WTC11 (cell line): ENCODE measurements at regions not wholly inside any gene's neighbourhood (a gene's known extent, or its start where the extent isn't known, plus 50 kb on each side); places are given as distances from the start of the nearest gene placed in this dataset.

Experiments
- ATAC-seq: fragments of 200-7000 bp; cut with Tn5 transposase; 2 replicates; pipeline ENCODE4 v1.10.0; 2021; ENCODE audit warnings: mild to moderate bottlenecking, moderate library complexity
- CTCF ChIA-PET: fragments of 300-600 bp; sonication (Branson Sonifier 250); formaldehyde crosslinking; loops from one replicate; lab custom pipeline; 2021; ENCODE audit warnings: antibody characterized with exemption; lab: Charles Lee
- POLR2A ChIA-PET: fragments of 350-600 bp; sonication (Branson Sonifier 250); formaldehyde crosslinking; loops from one replicate; lab custom pipeline; 2021; ENCODE audit warnings: antibody characterized with exemption; lab: Charles Lee
- DNase-seq: peaks from one replicate; pipeline ENCODE4 v3.0.0; 2021; ENCODE audit warnings: low spot score
- H3K27ac Mint-ChIP-seq: 2 replicates; pipeline ENCODE4 v1.8.0; 2021; ENCODE audit warnings: mixed read lengths
- H3K27me3 Mint-ChIP-seq: 2 replicates; pipeline ENCODE4 v1.8.0; 2021; ENCODE audit warnings: low read depth, mild to moderate bottlenecking, moderate library complexity, mixed read lengths
- H3K36me3 Mint-ChIP-seq: 2 replicates; pipeline ENCODE4 v1.8.0; 2021; ENCODE audit warnings: mixed read lengths
- H3K4me1 Mint-ChIP-seq: 2 replicates; pipeline ENCODE4 v1.8.0; 2022; ENCODE audit warnings: mixed read lengths
- H3K4me3 Mint-ChIP-seq: 2 replicates; pipeline ENCODE4 v1.8.0; 2021; ENCODE audit warnings: mild to moderate bottlenecking, moderate library complexity, mixed read lengths
- H3K9me3 Mint-ChIP-seq: 2 replicates; pipeline ENCODE4 v1.8.0; 2021; ENCODE audit warnings: mixed read lengths
- CREM ChIP-seq: sonication (generic); formaldehyde crosslinking; IDR thresholded peaks from 2 replicates; pipeline ENCODE4 v1.8.1; 2022; ENCODE audit warnings: mild to moderate bottlenecking, missing genetic modification reagents, moderate library complexity
- E2F5 ChIP-seq: sonication (generic); formaldehyde crosslinking; IDR thresholded peaks from 2 replicates; pipeline ENCODE4 v1.8.1; 2022; ENCODE audit warnings: mild to moderate bottlenecking, moderate library complexity, missing genetic modification reagents
- FOXJ3 ChIP-seq: sonication (generic); formaldehyde crosslinking; IDR thresholded peaks from 2 replicates; pipeline ENCODE4 v1.9.0; 2021; ENCODE audit warnings: missing genetic modification reagents, mild to moderate bottlenecking, borderline replicate concordance
- GTF2I ChIP-seq: fragments of 250-450 bp; sonication (Bioruptor Pico); conservative IDR thresholded peaks from 2 replicates; pipeline ENCODE4 v1.4.0; 2021; ENCODE audit warnings: mild to moderate bottlenecking
- IRF1 ChIP-seq: sonication (generic); formaldehyde crosslinking; IDR thresholded peaks from 2 replicates; pipeline ENCODE4 v1.8.0; 2023; ENCODE audit warnings: missing genetic modification reagents
- JUN ChIP-seq: sonication (generic); formaldehyde crosslinking; IDR thresholded peaks from 2 replicates; pipeline ENCODE4 v1.8.0; 2023; ENCODE audit warnings: mild to moderate bottlenecking, missing genetic modification reagents
- MXD4 ChIP-seq: fragments of 250-450 bp; sonication (Bioruptor Pico); IDR thresholded peaks from 2 replicates; pipeline ENCODE4 v1.8.0; 2021; ENCODE audit warnings: mild to moderate bottlenecking, moderate library complexity, borderline replicate concordance
- NR2C2 ChIP-seq: sonication (generic); formaldehyde crosslinking; IDR thresholded peaks from 2 replicates; pipeline ENCODE4 v1.8.0; 2022; ENCODE audit warnings: mild to moderate bottlenecking, missing genetic modification reagents
- OVOL2 ChIP-seq: fragments of 250-450 bp; sonication (Bioruptor Pico); IDR thresholded peaks from 2 replicates; pipeline ENCODE4 v1.9.0; 2021; ENCODE audit warnings: mild to moderate bottlenecking, borderline replicate concordance
- PRRX2 ChIP-seq: fragments of 250-450 bp; sonication (Bioruptor Pico); IDR thresholded peaks from 2 replicates; pipeline ENCODE4 v1.8.0; 2021; ENCODE audit warnings: mild to moderate bottlenecking
- SMAD4 ChIP-seq: sonication (generic); formaldehyde crosslinking; IDR thresholded peaks from 2 replicates; pipeline ENCODE4 v1.8.0; 2022; ENCODE audit warnings: mild to moderate bottlenecking, missing genetic modification reagents
- SP1 ChIP-seq: sonication (generic); formaldehyde crosslinking; conservative IDR thresholded peaks from 2 replicates; pipeline ENCODE4 v1.8.1; 2022; ENCODE audit warnings: missing genetic modification reagents
- TCF7 ChIP-seq: sonication (generic); formaldehyde crosslinking; IDR thresholded peaks from 2 replicates; pipeline ENCODE4 v1.8.0; 2022; ENCODE audit warnings: mild to moderate bottlenecking, low read depth, missing genetic modification reagents, moderate library complexity
- TEAD4 ChIP-seq: sonication (generic); formaldehyde crosslinking; IDR thresholded peaks from 2 replicates; pipeline ENCODE4 v1.8.0; 2022; ENCODE audit warnings: mild to moderate bottlenecking, missing genetic modification reagents
- ZNF121 ChIP-seq: sonication (generic); formaldehyde crosslinking; IDR thresholded peaks from 2 replicates; pipeline ENCODE4 v1.8.0; 2023; ENCODE audit warnings: missing genetic modification reagents
- ZNF219 ChIP-seq: sonication (generic); formaldehyde crosslinking; IDR thresholded peaks from 2 replicates; pipeline ENCODE4 v1.8.0; 2023; ENCODE audit warnings: missing genetic modification reagents, mild to moderate bottlenecking, borderline replicate concordance
- ZNF263 ChIP-seq: sonication (generic); formaldehyde crosslinking; IDR thresholded peaks from 2 replicates; pipeline ENCODE4 v1.8.1; 2022; ENCODE audit warnings: low read depth, mild to moderate bottlenecking, moderate library complexity, missing genetic modification reagents
- ZNF317 ChIP-seq: sonication (generic); formaldehyde crosslinking; IDR thresholded peaks from 2 replicates; pipeline ENCODE4 v1.8.1; 2023; ENCODE audit warnings: low read depth, mild to moderate bottlenecking, moderate library complexity, missing genetic modification reagents, borderline replicate concordance
- ZNF416 ChIP-seq: fragments of 250-450 bp; sonication (Bioruptor Pico); IDR thresholded peaks from 2 replicates; pipeline ENCODE4 v1.9.0; 2021; ENCODE audit warnings: mild to moderate bottlenecking, inconsistent platforms
- ZNF423 ChIP-seq: fragments of 250-450 bp; sonication (Bioruptor Pico); IDR thresholded peaks from 2 replicates; pipeline ENCODE4 v2.1.2; 2022; ENCODE audit warnings: mild to moderate bottlenecking, moderate library complexity
- ZSCAN18 ChIP-seq: fragments of 250-450 bp; sonication (Bioruptor Pico); IDR thresholded peaks from 2 replicates; pipeline ENCODE4 v2.1.2; 2022; ENCODE audit warnings: mild to moderate bottlenecking, moderate library complexity
- TF ChIP-seq, protein P1 (sequence below): sonication (generic); formaldehyde crosslinking; IDR thresholded peaks from 2 replicates; pipeline ENCODE4 v1.8.1; 2022; ENCODE audit warnings: low read depth, mild to moderate bottlenecking, moderate library complexity, missing genetic modification reagents, borderline replicate concordance
- TF ChIP-seq, protein P2 (sequence below): sonication (generic); formaldehyde crosslinking; conservative IDR thresholded peaks from 2 replicates; pipeline ENCODE4 v1.8.1; 2022; ENCODE audit warnings: mild to moderate bottlenecking, missing genetic modification reagents
- TF ChIP-seq, protein P3 (sequence below): sonication (generic); formaldehyde crosslinking; IDR thresholded peaks from 2 replicates; pipeline ENCODE4 v1.8.1; 2023; ENCODE audit warnings: mild to moderate bottlenecking, missing genetic modification reagents, moderate library complexity

- ChIA-PET CTCF (no interaction called here), POLR2A (no interaction called here)
- Mint-ChIP-seq H3K4me3 (no peak overlapping the region), H3K36me3 (no peaks in the 10 kb centered on the region; the same call in 1 of the 2 replicates), H3K27me3 (peaks cover 32% of the 10 kb centered on the region), H3K4me1 (peaks cover 13% of the 10 kb centered on the region), H3K9me3 (peaks cover 6% of the 10 kb centered on the region), H3K27ac (no peak overlapping the region)
- DNase-seq, result peak; percentile 12
- TF ChIP-seq, protein P1, sequence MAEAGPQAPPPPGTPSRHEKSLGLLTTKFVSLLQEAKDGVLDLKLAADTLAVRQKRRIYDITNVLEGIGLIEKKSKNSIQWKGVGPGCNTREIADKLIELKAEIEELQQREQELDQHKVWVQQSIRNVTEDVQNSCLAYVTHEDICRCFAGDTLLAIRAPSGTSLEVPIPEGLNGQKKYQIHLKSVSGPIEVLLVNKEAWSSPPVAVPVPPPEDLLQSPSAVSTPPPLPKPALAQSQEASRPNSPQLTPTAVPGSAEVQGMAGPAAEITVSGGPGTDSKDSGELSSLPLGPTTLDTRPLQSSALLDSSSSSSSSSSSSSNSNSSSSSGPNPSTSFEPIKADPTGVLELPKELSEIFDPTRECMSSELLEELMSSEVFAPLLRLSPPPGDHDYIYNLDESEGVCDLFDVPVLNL (CRISPR knock-in tag), result no peak
- no peak for TF ChIP-seq OVOL2
- no peak for TF ChIP-seq FOXJ3 (CRISPR knock-in tag)
- TF ChIP-seq ZNF219 (CRISPR knock-in tag), result no peak
- TF ChIP-seq MXD4 (CRISPR knock-in tag), result no peak
- no peak for TF ChIP-seq NR2C2 (CRISPR knock-in tag)
- TF ChIP-seq ZNF317 (CRISPR knock-in tag), result no peak
- TF ChIP-seq, protein P2, sequence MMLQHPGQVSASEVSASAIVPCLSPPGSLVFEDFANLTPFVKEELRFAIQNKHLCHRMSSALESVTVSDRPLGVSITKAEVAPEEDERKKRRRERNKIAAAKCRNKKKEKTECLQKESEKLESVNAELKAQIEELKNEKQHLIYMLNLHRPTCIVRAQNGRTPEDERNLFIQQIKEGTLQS (CRISPR knock-in tag), result no peak
- no peak for TF ChIP-seq ZNF121 (CRISPR knock-in tag)
- TF ChIP-seq CREM, result no peak
- TF ChIP-seq ZSCAN18, result no peak
- no peak for TF ChIP-seq SP1 (CRISPR knock-in tag)
- TF ChIP-seq TEAD4 (CRISPR knock-in tag), result no peak
- no peak for TF ChIP-seq JUN
- ATAC-seq, result no peak
These were observed 160.4 kb downstream of the BRD1 start for GRCh38 chr22:49667236-49667635.

DNA sequence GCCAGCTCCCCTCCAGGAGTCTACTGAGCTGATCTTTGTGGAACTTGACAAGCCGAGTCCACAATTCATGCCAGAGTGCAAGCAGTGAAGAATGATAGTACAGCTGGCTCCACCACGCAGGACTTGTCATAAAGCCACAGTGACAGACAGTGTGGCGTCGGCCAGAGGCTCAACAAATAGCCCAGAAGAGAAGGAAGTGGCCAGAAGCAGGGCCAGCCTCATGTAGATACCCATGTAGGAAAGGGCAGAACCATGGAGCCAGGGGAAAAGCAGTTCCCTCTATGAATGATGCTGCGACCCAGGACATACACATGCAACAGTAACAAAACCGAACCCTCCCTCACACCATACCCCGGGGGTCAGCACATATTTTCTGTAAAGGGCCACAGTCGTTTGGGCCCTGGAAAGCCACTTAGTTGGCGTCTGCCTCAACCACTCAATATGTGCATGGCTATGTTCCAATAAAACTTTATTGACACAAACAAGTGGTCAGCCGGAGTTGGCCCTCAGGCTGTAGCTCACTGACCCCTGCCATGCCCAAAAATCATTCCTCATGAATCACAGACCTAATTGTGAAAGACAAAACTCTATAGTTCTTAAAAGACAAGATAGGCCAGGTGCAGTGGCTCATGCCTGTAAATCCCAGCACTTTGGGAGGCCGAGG, 161.4 kb downstream of the BRD1 start:
- peaks cover 6% of the 10 kb centered on the region for H3K4me1 Mint-ChIP-seq
- no peak overlapping the region for H3K4me3 Mint-ChIP-seq
- no peak for TF ChIP-seq ZNF263 (CRISPR knock-in tag)
- POLR2A ChIA-PET, result no interaction called here
- ATAC-seq, result no peak
- no peak overlapping the region for H3K27ac Mint-ChIP-seq
- peaks cover 22% of the 10 kb centered on the region for H3K27me3 Mint-ChIP-seq
- CTCF ChIA-PET, result no interaction called here
- DNase-seq, result no peak
- no peaks in the 10 kb centered on the region; the same call in 1 of the 2 replicates for H3K36me3 Mint-ChIP-seq
- peaks cover 6% of the 10 kb centered on the region for H3K9me3 Mint-ChIP-seq

GRCh38 chr22:49664891-49665290, 162.8 kb downstream of the BRD1 start:
- Mint-ChIP-seq H3K27ac (no peak overlapping the region), H3K27me3 (peaks cover 14% of the 10 kb centered on the region), H3K4me3 (no peak overlapping the region), H3K9me3 (peaks cover 6% of the 10 kb centered on the region), H3K4me1 (peaks cover 3% of the 10 kb centered on the region), H3K36me3 (no peaks in the 10 kb centered on the region; the same call in 1 of the 2 replicates)
- ATAC-seq (no peak), DNase-seq (no peak)
- TF ChIP-seq NR2C2 (CRISPR knock-in tag) (no peak), GTF2I (CRISPR knock-in tag) (no peak), SMAD4 (CRISPR knock-in tag) (no peak)
- CTCF ChIA-PET, result interaction anchor here (0.7 to 0.8 kb wide), 2 partner anchors 32 to 361 kb away, joined by 3 read pairs; no protein-coding TSS in a partner anchor
- POLR2A ChIA-PET, result no interaction called here

DNA sequence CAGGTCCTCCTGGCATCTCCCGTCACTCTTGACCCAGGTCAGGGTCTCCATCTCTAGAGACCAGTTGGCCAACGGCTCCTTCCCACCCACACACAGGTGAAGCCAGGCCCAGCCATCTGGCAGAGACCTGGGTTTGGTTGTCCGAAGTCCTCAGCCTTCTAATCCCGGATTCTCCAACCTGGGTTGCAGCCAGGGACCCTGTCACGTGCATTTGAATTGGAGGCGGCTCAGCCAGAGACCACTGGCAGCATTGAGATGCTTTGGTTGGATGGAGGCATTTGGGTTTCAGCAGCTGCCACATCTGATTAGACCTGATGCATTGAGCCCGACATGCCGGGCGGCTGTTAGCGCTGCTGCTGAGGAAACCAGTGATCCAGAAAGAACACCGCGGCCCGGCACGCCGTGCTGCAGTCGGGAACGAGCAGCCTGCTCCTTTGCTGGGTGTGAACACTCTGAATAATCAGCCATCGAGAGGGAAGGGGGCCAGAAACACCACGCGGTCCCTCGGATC, 163.2 kb downstream of the BRD1 start:
- ChIA-PET POLR2A (no interaction called here), CTCF (interaction anchor here (0.9 kb wide), 1 partner anchor 37 kb away, joined by 3 read pairs; no protein-coding TSS in a partner anchor)
- ATAC-seq (no peak), DNase-seq (no peak)
- H3K27ac Mint-ChIP-seq, result no peak overlapping the region
- H3K9me3 Mint-ChIP-seq, result peaks cover 6% of the 10 kb centered on the region
- H3K27me3 Mint-ChIP-seq, result peaks cover 9% of the 10 kb centered on the region
- H3K4me3 Mint-ChIP-seq, result no peak overlapping the region
- peaks cover 3% of the 10 kb centered on the region for H3K4me1 Mint-ChIP-seq
- H3K36me3 Mint-ChIP-seq, result no peaks in the 10 kb centered on the region; the same call in 1 of the 2 replicates
- TF ChIP-seq E2F5 (CRISPR knock-in tag) (no peak), TCF7 (CRISPR knock-in tag) (no peak), ZNF121 (CRISPR knock-in tag) (no peak), PRRX2 (CRISPR knock-in tag) (no peak), FOXJ3 (CRISPR knock-in tag) (no peak), ZNF416 (no peak), IRF1 (no peak), ZNF423 (CRISPR knock-in tag) (no peak)
- TF ChIP-seq, protein P3, sequence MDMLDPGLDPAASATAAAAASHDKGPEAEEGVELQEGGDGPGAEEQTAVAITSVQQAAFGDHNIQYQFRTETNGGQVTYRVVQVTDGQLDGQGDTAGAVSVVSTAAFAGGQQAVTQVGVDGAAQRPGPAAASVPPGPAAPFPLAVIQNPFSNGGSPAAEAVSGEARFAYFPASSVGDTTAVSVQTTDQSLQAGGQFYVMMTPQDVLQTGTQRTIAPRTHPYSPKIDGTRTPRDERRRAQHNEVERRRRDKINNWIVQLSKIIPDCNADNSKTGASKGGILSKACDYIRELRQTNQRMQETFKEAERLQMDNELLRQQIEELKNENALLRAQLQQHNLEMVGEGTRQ, result no peak
